ENCODE measurements at regions not wholly inside any gene's neighbourhood (a gene's known extent, or its start where the extent isn't known, plus 50 kb on each side); places are given as distances from the start of the nearest gene placed in this dataset.

DNA sequence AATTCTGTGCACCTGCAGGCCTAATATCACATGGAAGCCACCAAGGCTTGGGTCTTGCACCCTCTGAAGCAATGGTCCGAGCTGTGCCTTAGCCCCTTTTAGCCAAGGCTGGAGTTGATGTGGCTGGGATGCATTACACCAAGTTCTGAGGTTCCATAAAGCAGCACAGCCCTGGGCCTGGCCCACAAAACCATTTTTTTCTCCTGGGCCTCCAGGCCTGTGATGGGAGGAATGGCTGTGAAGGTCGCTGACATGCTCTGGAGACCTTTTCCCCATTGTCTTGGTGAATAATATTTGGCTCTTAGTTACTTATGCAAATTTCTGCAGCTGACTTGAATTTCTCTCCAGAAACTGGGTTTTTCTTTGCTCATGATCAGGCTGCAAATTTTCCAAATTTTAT is 167.3 kb downstream of the HTR1A start:
- TF ChIP-seq CTCF (IDR thresholded peaks at IDR 0.05), result no peak
- TF ChIP-seq POLR2A (IDR thresholded peaks at IDR 0.05), result no peak
